Heart right ventricle (tissue), 16 donors: ENCODE measurements at regions not wholly inside any gene's neighbourhood (a gene's known extent, or its start where the extent isn't known, plus 50 kb on each side); places are given as distances from the start of the nearest gene placed in this dataset.

Source experiments
- ATAC-seq, 8 donors: fragments of 200-7000 bp; cut with Tn5 transposase; one replicate each; pipeline ENCODE4 v1.9.1; 2020; ENCODE audit warnings: mild to moderate bottlenecking in 8 of 8, moderate library complexity in 8 of 8, moderate number of reproducible peaks in 1 of 8
- DNase-seq, 2 donors: peaks; one replicate each; pipeline ENCODE4 v3.0.0-alpha.2; 2020
- H3K27ac ChIP-seq, 10 donors: fragments of 200-600 bp; sonication (generic) in 2 of 10; one replicate each; pipeline versions ENCODE4 v1.5.0 to v1.8.0; 2020 to 2022; ENCODE audit warnings: mild to moderate bottlenecking in 3 of 10
- H3K27me3 ChIP-seq, 7 donors: fragments of 200-600 bp; one replicate each; pipeline ENCODE4 v1.8.0; 2021 to 2022; ENCODE audit warnings: mild to moderate bottlenecking in 2 of 7
- H3K36me3 ChIP-seq, 9 donors: fragments of 200-600 bp; sonication (generic) in 1 of 9; one replicate each; pipeline versions ENCODE4 v1.5.0 to v1.8.0; 2020 to 2022; ENCODE audit warnings: mild to moderate bottlenecking in 2 of 9
- H3K4me1 ChIP-seq, 9 donors: fragments of 200-600 bp; sonication (generic) in 1 of 9; one replicate each; pipeline versions ENCODE4 v1.5.0 to v1.8.0; 2020 to 2022; ENCODE audit warnings: mild to moderate bottlenecking in 4 of 9
- H3K4me3 ChIP-seq, 10 donors: fragments of 200-600 bp; sonication (generic) in 2 of 10; one replicate each; pipeline versions ENCODE4 v1.5.0 to v1.8.0; 2020 to 2022; ENCODE audit warnings: mild to moderate bottlenecking in 7 of 10, moderate library complexity in 2 of 10
- H3K9me3 ChIP-seq, 11 donors: fragments of 200-600 bp in 10 of 11; sonication (generic) in 2 of 11; one replicate each; pipeline versions ENCODE4 v1.5.0 to v1.8.0; 2013 to 2022; ENCODE audit warnings: mild to moderate bottlenecking in 2 of 11, control low read depth in 1 of 11, moderate library complexity in 1 of 11
- WGBS, 2 donors: extraction: QIAGEN DNeasy Blood & Tissue Kit; methylation state at CpG; one replicate each; pipeline ENCODE4 v1.1.7; 2013; ENCODE audit warnings: inconsistent platforms in 1 of 2; 5-methylcytosine and 5-hydroxymethylcytosine counted together
- intact Hi-C, 10 donors: fragments of 100-400 bp; cut with DNase I; formaldehyde crosslinking; loops; one replicate each; pipeline versions ENCODE4 v1.11.1 to v1.14.2; 2022
- TF ChIP-seq, protein P1 (sequence below), 9 donors: fragments of 200-600 bp; sonication (generic) in 2 of 9; IDR thresholded peaks; one replicate each; pipeline versions ENCODE4 v1.5.0 to v1.8.0; 2021 to 2022; ENCODE audit warnings: antibody characterized with exemption in 9 of 9, mild to moderate bottlenecking in 5 of 9, moderate library complexity in 1 of 9
- donor health status: Arrhythmogenic right ventricular cardiomyopathy.
- donor health status: ischemic (EF 13 %, LVEDD 7.1; RV severe dilation, severe dysfunction).
- donor health status: healthy with polysubstance abuse.
- donor health status: DM: no; HTN: yes; CAD: no.
- donor health status: DM: no; HTN: no; CAD: no.
- donor health status: ischemic (EF 25% LVEDD 6.9; RV normal size, moderate dysfunction).
- donor health status: ischemic (EF 25% LVEDD 5.7; RV mildly dilated, moderate dysfunction).
- donor health status: healthy.
- donor health status: DM: yes; HTN: yes; CAD: no.
- donor health status: Ischemic cardiomyopathy.
- donor health status: ischemic (EF 35%, LVEDD 5.7; RV mildly dilated, moderate dysfunction).
- donor health status: nonischemic (EF 11% LVEDD 7.7; RV severe dilation, severe dysfunction).
- donor health status: DM: yes; HTN: yes; CAD: no.
- donor health status: PGD.
- donor health status: ischemic (EF 29% LVEDD 5.4; RV normal size, mild dysfunction).
- donor health status: nonischemic (EF 23%, LVEDD 6.1; RV moderate dilation, normal function).

- no peaks in the 10 kb centered on the region for H3K36me3 ChIP-seq
- no peak for DNase-seq
- no peaks in the 10 kb centered on the region for H3K27me3 ChIP-seq
- peaks cover 0 to 19% (median 11%) of the 10 kb centered on the region in 11 donors for H3K9me3 ChIP-seq
- intact Hi-C loops = no loop called here
- H3K4me1 ChIP-seq = peaks cover 0 to 6% (median 0%) of the 10 kb centered on the region in 9 donors
- H3K4me3 ChIP-seq = no peak overlapping the region
- 96% methylated on average over 5 of the region's 5 CpGs for WGBS, 2 donors
- no peak overlapping the region for H3K27ac ChIP-seq
- TF ChIP-seq, protein P1, sequence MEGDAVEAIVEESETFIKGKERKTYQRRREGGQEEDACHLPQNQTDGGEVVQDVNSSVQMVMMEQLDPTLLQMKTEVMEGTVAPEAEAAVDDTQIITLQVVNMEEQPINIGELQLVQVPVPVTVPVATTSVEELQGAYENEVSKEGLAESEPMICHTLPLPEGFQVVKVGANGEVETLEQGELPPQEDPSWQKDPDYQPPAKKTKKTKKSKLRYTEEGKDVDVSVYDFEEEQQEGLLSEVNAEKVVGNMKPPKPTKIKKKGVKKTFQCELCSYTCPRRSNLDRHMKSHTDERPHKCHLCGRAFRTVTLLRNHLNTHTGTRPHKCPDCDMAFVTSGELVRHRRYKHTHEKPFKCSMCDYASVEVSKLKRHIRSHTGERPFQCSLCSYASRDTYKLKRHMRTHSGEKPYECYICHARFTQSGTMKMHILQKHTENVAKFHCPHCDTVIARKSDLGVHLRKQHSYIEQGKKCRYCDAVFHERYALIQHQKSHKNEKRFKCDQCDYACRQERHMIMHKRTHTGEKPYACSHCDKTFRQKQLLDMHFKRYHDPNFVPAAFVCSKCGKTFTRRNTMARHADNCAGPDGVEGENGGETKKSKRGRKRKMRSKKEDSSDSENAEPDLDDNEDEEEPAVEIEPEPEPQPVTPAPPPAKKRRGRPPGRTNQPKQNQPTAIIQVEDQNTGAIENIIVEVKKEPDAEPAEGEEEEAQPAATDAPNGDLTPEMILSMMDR (IDR thresholded peaks at IDR 0.05) = no peak
- ATAC-seq = no peak
Measured at GRCh38 chr6:130682066-130682465, 145.1 kb upstream of the SMLR1 start.

- ATAC-seq (no peak), DNase-seq (no peak)
- intact Hi-C loops = no loop called here
- TF ChIP-seq, protein P1 (IDR thresholded peaks at IDR 0.05) = no peak
- Histone ChIP-seq H3K27ac (no peak overlapping the region), H3K4me1 (peaks cover 0 to 6% (median 0%) of the 10 kb centered on the region in 9 donors), H3K27me3 (no peaks in the 10 kb centered on the region), H3K36me3 (no peaks in the 10 kb centered on the region), H3K4me3 (no peak overlapping the region), H3K9me3 (peaks cover 0 to under 1% (median 0%) of the 10 kb centered on the region in 11 donors)
- WGBS, 2 donors = 81% methylated on average over 7 of the region's 7 CpGs
Measured at GRCh38 chr6:130683761-130684517, 143.3 kb upstream of the SMLR1 start.

GRCh38 chr6:130692659-130693058, 134.5 kb upstream of the SMLR1 start:
- Histone ChIP-seq H3K4me3 (no peak overlapping the region), H3K27ac (no peak overlapping the region), H3K4me1 (no peaks in the 10 kb centered on the region), H3K9me3 (no peaks in the 10 kb centered on the region), H3K27me3 (peaks cover 0 to 3% (median 0%) of the 10 kb centered on the region in 7 donors), H3K36me3 (no peaks in the 10 kb centered on the region)
- ATAC-seq (no peak), DNase-seq (no peak)
- intact Hi-C loops = loop anchor here in 3 of 10 donors (10.0 kb wide), 1 partner anchor 368 kb away; no protein-coding TSS in a partner anchor
- TF ChIP-seq, protein P1 (IDR thresholded peaks at IDR 0.05) = no peak
- 78 to 82% methylated on average over 2 of the region's 2 CpGs for WGBS, 2 donors

GRCh38 chr6:130693944-130694343, 133.3 kb upstream of the SMLR1 start:
- Histone ChIP-seq H3K4me3 (no peak overlapping the region), H3K27me3 (peaks cover 0 to 3% (median 0%) of the 10 kb centered on the region in 7 donors), H3K9me3 (no peaks in the 10 kb centered on the region), H3K36me3 (no peaks in the 10 kb centered on the region), H3K4me1 (no peaks in the 10 kb centered on the region), H3K27ac (no peak overlapping the region)
- ATAC-seq (no peak), DNase-seq (no peak)
- intact Hi-C loops = loop anchor here in 3 of 10 donors (10.0 kb wide), 1 partner anchor 369 kb away; no protein-coding TSS in a partner anchor
- TF ChIP-seq, protein P1 (IDR thresholded peaks at IDR 0.05) = no peak
- 65 to 66% methylated on average over 2 of the region's 2 CpGs for WGBS, 2 donors
